ENCODE measurements at regions not wholly inside any gene's neighbourhood (a gene's known extent, or its start where the extent isn't known, plus 50 kb on each side); places are given as distances from the start of the nearest gene placed in this dataset.

DNA sequence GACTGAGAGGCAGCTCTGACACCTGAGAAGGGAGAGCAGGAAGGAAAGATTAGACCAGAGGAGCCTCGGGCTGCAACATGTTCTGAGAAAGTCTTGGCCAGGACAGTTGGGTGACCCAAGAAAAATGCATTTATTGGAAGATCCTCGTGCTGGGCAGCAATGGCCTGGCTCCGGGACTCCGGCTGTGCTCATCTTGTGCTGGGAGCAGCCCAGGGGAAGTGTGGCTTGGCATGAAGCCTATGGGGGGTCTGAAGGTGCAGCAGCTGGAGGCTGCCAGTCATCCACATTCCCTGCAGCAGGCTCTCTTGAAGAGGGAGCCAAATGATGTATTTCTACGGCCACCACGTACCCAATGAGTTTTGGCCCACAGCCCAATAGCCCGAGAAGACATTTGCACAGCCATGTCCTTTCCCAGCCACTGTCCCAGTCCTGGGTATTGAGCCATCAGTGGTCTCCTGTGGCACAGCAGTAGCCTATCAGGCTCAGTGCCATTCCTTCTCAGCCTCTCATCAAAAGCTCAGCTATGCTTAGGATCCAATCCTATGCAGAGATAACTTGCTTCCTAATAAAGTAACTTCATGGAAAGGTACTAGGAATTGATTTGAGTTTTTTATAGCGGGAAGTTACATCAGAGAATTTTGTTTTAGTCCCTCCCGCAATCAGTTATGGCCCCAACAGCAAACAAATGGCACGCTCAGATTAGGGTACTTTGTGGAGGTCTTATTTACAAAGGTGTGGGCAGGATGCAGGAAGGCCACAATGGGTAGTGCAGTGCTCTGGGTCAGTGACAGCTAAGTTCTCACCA is 76.0 kb upstream of the MEDAG start:
- TF ChIP-seq POLR2A (IDR thresholded peaks at IDR 0.05; ENCODE audit: low read length) (no peak), GATA1 (IDR thresholded peaks at IDR 0.05; ENCODE audit: low read depth, low read length) (no peak)
